ENCODE measurements at regions not wholly inside any gene's neighbourhood (a gene's known extent, or its start where the extent isn't known, plus 50 kb on each side); places are given as distances from the start of the nearest gene placed in this dataset.

DNA sequence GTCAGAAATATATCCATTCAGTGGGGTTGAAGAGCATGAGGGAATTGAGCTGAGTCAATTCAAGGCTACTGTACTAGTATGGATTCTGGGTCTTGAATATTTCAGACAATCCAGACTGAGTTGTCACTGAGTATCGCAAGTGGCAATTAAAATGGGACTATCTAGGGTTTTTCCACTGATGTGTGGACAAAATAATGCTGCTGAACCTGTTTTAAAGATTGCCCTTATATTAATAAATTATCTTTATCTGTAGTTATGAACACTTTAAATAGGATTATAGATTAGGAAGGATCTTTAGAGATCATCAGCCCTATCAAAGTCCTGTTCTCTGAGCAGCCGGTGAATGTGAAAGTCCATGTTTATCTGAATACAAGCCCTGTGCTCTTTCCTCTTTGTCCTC is 478.3 kb upstream of the KIRREL3 start:
- TF ChIP-seq, protein P1, sequence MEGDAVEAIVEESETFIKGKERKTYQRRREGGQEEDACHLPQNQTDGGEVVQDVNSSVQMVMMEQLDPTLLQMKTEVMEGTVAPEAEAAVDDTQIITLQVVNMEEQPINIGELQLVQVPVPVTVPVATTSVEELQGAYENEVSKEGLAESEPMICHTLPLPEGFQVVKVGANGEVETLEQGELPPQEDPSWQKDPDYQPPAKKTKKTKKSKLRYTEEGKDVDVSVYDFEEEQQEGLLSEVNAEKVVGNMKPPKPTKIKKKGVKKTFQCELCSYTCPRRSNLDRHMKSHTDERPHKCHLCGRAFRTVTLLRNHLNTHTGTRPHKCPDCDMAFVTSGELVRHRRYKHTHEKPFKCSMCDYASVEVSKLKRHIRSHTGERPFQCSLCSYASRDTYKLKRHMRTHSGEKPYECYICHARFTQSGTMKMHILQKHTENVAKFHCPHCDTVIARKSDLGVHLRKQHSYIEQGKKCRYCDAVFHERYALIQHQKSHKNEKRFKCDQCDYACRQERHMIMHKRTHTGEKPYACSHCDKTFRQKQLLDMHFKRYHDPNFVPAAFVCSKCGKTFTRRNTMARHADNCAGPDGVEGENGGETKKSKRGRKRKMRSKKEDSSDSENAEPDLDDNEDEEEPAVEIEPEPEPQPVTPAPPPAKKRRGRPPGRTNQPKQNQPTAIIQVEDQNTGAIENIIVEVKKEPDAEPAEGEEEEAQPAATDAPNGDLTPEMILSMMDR (IDR thresholded peaks at IDR 0.05): no peak
- no peak for TF ChIP-seq POLR2A (IDR thresholded peaks at IDR 0.05)
